Muscle of leg (tissue), 3 donors: ENCODE measurements at regions not wholly inside any gene's neighbourhood (a gene's known extent, or its start where the extent isn't known, plus 50 kb on each side); places are given as distances from the start of the nearest gene placed in this dataset.
"Not testable (repeated sequence)": the region's sequence is repeated elsewhere in the genome, so short reads cannot be mapped to it uniquely, and the experiment has no call there.

ENCODE experiments used
- DNase-seq: peaks from one replicate; pipeline ENCODE4 v3.0.0; 2013
- H3K27ac ChIP-seq: one replicate; pipeline ENCODE4 v1.5.1; 2013; ENCODE audit warnings: mild to moderate bottlenecking, low read length, control low read depth
- H3K27me3 ChIP-seq: one replicate; pipeline ENCODE4 v1.6.1; 2013; ENCODE audit warnings: low read length; ENCODE audit not compliant: control insufficient read depth, insufficient read depth
- H3K36me3 ChIP-seq: one replicate; pipeline ENCODE4 v1.6.1; 2013; ENCODE audit warnings: low read length; ENCODE audit not compliant: control insufficient read depth, insufficient read depth
- H3K4me1 ChIP-seq: one replicate; pipeline ENCODE4 v1.6.1; 2013; ENCODE audit warnings: low read length; ENCODE audit not compliant: control insufficient read depth, insufficient read depth
- H3K4me3 ChIP-seq: one replicate; pipeline ENCODE4 v1.5.1; 2013; ENCODE audit warnings: low read length, control low read depth
- H3K9me3 ChIP-seq: replicated peaks from 2 replicates; pipeline ENCODE4 v1.6.1; 2013; ENCODE audit warnings: low read depth, low read length; ENCODE audit not compliant: control insufficient read depth
- WGBS: methylation state at CpG from one replicate; pipeline ENCODE4 v1.1.5; 2013; ENCODE audit warnings: missing lambda C conversion rate; ENCODE audit not compliant: insufficient coverage; 5-methylcytosine and 5-hydroxymethylcytosine counted together

DNA sequence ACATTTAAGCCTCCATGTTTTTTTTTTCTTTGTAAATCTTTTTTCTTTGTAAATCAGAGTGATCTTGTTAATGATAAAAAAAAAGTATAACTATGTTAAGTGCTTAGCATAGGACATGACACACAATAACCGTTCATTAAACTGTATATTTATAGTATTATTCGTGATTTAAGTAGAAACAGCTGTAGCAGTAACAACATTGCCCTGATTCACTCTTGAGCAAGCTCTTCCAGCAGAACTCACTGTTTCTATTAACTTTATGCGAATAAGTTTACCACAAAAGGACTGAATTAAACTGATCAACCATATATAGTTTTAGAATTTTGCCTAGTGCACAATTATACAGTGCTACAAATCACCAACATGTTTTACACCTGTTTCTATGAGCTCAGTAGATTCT is 1338.0 kb upstream of the EYS start:
- Histone ChIP-seq H3K9me3 (no peaks in the 10 kb centered on the region), H3K36me3 (no peaks in the 10 kb centered on the region), H3K27ac (no peak overlapping the region), H3K27me3 (no peaks in the 10 kb centered on the region), H3K4me1 (no peaks in the 10 kb centered on the region), H3K4me3 (no peak overlapping the region)
- no CpG with 5 or more reads among the region's 3 CpGs for WGBS
- no peak for DNase-seq

GRCh38 chr6:67031451-67031850 is 1324.4 kb upstream of the EYS start:
- WGBS = 47% methylated on average over 4 of the region's 9 CpGs
- H3K4me3 ChIP-seq = no peak overlapping the region
- no peak overlapping the region for H3K27ac ChIP-seq
- H3K27me3 ChIP-seq = no peaks in the 10 kb centered on the region
- peaks cover 2% of the 10 kb centered on the region for H3K9me3 ChIP-seq
- no peaks in the 10 kb centered on the region for H3K4me1 ChIP-seq
- DNase-seq = no peak
- no peaks in the 10 kb centered on the region for H3K36me3 ChIP-seq

DNA sequence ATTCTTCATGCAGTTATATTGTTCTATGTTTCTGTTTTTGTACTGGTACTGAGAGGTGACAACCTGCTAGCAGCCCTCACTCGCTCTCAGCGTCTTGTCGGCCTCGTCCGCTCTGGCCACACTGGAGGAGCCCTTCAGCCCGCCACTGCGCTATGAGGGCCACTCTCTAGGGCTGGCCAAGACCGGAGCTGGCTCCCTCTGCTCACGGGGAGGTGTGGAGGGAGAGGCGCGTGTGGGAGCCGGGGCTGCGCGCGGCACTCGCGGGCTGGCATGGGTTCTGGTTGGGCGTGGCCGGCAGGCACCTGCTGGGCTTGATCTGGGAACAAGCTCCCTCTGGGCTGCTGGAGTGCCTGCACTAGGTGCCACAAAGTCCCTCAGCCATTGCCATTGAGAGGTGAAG is 1323.8 kb upstream of the EYS start:
- Histone ChIP-seq H3K4me1 (no peaks in the 10 kb centered on the region), H3K36me3 (no peaks in the 10 kb centered on the region), H3K4me3 (no peak overlapping the region), H3K27ac (no peak overlapping the region), H3K9me3 (peaks cover 2% of the 10 kb centered on the region), H3K27me3 (no peaks in the 10 kb centered on the region)
- no peak for DNase-seq
- 96% methylated on average over 16 of the region's 19 CpGs for WGBS

GRCh38 chr6:67016921-67017460 is 1310.0 kb upstream of the EYS start:
- no peaks in the 10 kb centered on the region for H3K27me3 ChIP-seq
- DNase-seq = no peak
- no peak overlapping the region for H3K4me3 ChIP-seq
- peaks cover 4% of the 10 kb centered on the region for H3K9me3 ChIP-seq
- WGBS = no CpG with 5 or more reads among the region's 1 CpG
- H3K36me3 ChIP-seq = no peaks in the 10 kb centered on the region
- no peak overlapping the region for H3K27ac ChIP-seq
- no peaks in the 10 kb centered on the region for H3K4me1 ChIP-seq

GRCh38 chr6:67011441-67011840 is 1304.4 kb upstream of the EYS start:
- DNase-seq = no peak
- WGBS = no CpG with 5 or more reads among the region's 4 CpGs
- Histone ChIP-seq H3K27ac (no peak overlapping the region), H3K4me1 (no peaks in the 10 kb centered on the region), H3K4me3 (no peak overlapping the region), H3K9me3 (no peaks in the 10 kb centered on the region), H3K36me3 (no peaks in the 10 kb centered on the region), H3K27me3 (no peaks in the 10 kb centered on the region)

- H3K4me3 ChIP-seq = no peak overlapping the region
- no peaks in the 10 kb centered on the region for H3K27me3 ChIP-seq
- no peaks in the 10 kb centered on the region for H3K36me3 ChIP-seq
- no peak for DNase-seq
- H3K27ac ChIP-seq = no peak overlapping the region
- no peaks in the 10 kb centered on the region for H3K9me3 ChIP-seq
- WGBS = 67% methylated on average over 5 of the region's 8 CpGs
- no peaks in the 10 kb centered on the region for H3K4me1 ChIP-seq
These were observed 1302.8 kb upstream of the EYS start for GRCh38 chr6:67009818-67010217.

DNA sequence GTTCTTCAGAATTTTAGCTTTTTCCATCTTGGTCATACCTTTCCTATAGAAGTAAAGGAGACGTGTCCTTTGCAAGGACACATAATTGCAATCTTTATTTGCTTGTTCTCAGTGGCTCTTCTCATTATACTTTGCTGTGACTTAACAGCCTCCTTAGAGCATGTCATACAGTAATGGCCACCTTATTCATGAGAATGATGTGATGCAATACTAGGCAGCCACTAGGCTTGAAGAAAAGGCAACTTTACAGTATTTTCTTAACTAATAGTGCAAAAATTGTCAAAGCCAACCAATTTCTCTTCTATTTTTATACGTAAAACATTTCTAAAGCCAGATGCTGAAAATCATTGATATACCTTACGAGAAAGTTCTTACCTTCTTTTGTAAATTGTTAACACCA is 1296.8 kb upstream of the EYS start:
- Histone ChIP-seq H3K4me1 (no peaks in the 10 kb centered on the region), H3K9me3 (no peaks in the 10 kb centered on the region), H3K27me3 (no peaks in the 10 kb centered on the region), H3K27ac (no peak overlapping the region), H3K4me3 (no peak overlapping the region), H3K36me3 (no peaks in the 10 kb centered on the region)
- no peak for DNase-seq
- WGBS = no CpG with 5 or more reads among the region's 3 CpGs

GRCh38 chr6:67000121-67000520 is 1293.1 kb upstream of the EYS start:
- H3K9me3 ChIP-seq = no peaks in the 10 kb centered on the region
- no peak overlapping the region for H3K27ac ChIP-seq
- no peaks in the 10 kb centered on the region for H3K27me3 ChIP-seq
- DNase-seq = no peak
- H3K4me1 ChIP-seq = no peaks in the 10 kb centered on the region
- no peaks in the 10 kb centered on the region for H3K36me3 ChIP-seq
- H3K4me3 ChIP-seq = no peak overlapping the region
- WGBS = no CpG with 5 or more reads among the region's 2 CpGs

DNA sequence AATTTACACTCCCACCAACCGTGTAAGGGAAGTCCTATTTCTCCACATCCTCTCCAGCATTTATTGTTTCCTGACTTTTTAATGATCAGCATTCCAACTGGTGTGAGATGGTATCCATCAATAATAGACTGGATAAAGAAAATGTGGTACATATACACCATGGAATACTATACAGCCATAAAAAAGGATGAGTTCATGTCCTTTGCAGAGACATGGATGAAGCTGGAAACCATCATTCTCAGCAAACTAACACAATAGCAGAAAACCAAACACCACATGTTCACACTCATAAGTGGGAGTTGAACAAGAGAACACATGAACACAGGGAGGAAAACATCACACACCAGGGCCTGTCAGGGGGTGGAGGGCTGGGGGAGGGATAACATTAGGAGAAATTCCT is 1290.6 kb upstream of the EYS start:
- not testable (repeated sequence) for H3K27me3 ChIP-seq, H3K4me1 ChIP-seq, DNase-seq, H3K27ac ChIP-seq, H3K4me3 ChIP-seq, H3K9me3 ChIP-seq, H3K36me3 ChIP-seq
- WGBS = no CpG with 5 or more reads among the region's 1 CpG

DNA sequence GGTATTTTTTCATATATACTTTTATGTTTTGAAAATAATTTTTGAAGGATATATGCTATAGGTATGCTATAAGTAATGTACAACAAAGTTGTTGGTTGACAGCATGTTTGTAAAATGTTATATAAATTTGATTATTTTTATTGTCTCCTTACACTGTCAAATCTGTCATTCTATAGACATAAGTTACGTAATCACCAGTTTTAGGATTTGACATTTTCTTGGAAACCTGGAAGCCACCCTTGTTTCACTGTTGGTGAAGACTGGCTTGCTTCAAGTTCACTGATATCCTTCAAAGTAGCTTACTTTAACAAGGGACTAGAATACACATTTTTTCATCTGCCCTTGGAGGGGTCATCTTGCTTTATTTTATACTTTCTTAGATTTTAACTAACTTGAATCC is 1288.6 kb upstream of the EYS start:
- H3K27me3 ChIP-seq = no peaks in the 10 kb centered on the region
- no CpG with 5 or more reads among the region's 1 CpG for WGBS

GRCh38 chr6:66993708-66994107 is 1286.7 kb upstream of the EYS start:
- H3K36me3 ChIP-seq, H3K27ac ChIP-seq, H3K4me1 ChIP-seq, H3K4me3 ChIP-seq, DNase-seq, H3K27me3 ChIP-seq: not testable (repeated sequence)
- peaks cover 14% of the 10 kb centered on the region for H3K9me3 ChIP-seq
- no CpG with 5 or more reads among the region's 10 CpGs for WGBS

More for the DNA sequence above, 1288.6 kb upstream of the EYS start:
- Histone ChIP-seq H3K9me3 (peaks cover 11% of the 10 kb centered on the region), H3K4me3 (no peak overlapping the region), H3K4me1 (no peaks in the 10 kb centered on the region), H3K36me3 (no peaks in the 10 kb centered on the region), H3K27ac (no peak overlapping the region)
- DNase-seq = no peak
